ENCODE measurements at regions not wholly inside any gene's neighbourhood (a gene's known extent, or its start where the extent isn't known, plus 50 kb on each side); places are given as distances from the start of the nearest gene placed in this dataset.

DNA sequence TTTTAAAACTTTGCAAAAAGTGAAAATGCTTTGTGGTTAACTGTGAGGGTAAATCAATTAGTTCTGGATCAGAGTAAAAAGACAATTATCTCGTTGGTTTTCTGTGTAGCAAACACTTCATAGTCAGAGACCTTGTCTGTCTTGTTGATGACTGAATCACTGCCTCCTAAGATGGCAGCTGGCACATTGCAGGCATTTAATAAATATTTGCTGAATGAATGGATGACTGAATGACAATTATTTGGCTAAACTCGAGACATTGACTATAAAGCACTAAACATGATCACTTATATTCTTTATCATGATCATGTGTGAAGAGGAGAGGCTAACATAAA, 96.2 kb downstream of the MAIP1 start:
- TF ChIP-seq POLR2A (IDR thresholded peaks at IDR 0.05): no peak
- TF ChIP-seq POLR2AphosphoS5 (IDR thresholded peaks at IDR 0.05): no peak
